ENCODE measurements at regions not wholly inside any gene's neighbourhood (a gene's known extent, or its start where the extent isn't known, plus 50 kb on each side); places are given as distances from the start of the nearest gene placed in this dataset.

DNA sequence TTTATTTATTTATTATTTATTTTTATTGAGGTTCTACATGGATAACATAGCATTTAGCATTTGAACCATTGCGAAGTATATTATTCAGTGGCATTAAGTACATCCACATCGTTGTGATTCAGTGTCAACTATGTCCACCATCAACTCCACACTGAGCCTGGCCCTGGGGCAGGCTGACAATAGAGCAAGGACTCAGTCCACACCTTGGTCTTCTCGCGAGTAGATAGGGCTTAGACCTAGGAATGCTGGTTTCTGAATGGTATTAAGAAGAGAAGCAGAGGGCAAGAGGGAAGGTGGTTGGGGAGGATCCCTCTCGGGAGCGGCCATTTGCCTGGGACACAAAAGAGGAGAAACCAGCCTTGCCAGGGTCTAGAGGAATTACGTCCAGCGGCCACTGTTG lies 599.2 kb upstream of the MGMT start (continued):
- TF ChIP-seq, protein P1, sequence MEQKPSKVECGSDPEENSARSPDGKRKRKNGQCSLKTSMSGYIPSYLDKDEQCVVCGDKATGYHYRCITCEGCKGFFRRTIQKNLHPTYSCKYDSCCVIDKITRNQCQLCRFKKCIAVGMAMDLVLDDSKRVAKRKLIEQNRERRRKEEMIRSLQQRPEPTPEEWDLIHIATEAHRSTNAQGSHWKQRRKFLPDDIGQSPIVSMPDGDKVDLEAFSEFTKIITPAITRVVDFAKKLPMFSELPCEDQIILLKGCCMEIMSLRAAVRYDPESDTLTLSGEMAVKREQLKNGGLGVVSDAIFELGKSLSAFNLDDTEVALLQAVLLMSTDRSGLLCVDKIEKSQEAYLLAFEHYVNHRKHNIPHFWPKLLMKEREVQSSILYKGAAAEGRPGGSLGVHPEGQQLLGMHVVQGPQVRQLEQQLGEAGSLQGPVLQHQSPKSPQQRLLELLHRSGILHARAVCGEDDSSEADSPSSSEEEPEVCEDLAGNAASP (IDR thresholded peaks at IDR 0.05): no peak
- no peak for TF ChIP-seq RBM22 (IDR thresholded peaks at IDR 0.05; ENCODE audit: low read depth, low read length, poor library complexity, severe bottlenecking)
- TF ChIP-seq FUS (optimal IDR thresholded peaks at IDR 0.05; ENCODE audit: low read depth, low read length): no peak

DNA sequence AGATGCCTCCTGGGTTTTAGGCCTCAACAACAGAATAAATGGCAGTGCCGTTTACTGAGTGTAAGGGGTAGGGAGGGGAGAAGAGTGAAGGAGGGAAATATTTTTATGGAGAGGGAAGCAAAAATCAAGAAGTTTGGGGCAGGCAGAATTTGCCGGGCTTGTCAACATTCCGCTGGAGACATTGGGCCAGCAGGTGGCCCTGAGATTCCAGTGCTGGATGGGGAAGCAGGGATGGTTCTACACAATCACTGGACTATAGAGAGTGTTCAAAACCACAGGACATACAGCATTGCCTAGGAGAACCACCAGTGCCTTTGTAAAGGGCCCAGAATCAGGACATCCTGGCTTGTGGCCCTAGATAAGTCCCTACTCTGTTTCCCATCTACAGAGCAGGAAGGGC lies 598.6 kb upstream of the MGMT start:
- Histone ChIP-seq H3K4me3 (no peak overlapping the region), H3K9ac (ENCODE audit: insufficient read depth in 1 of 2, low read depth in 2 of 2, low read length in 2 of 2) (no peak overlapping the region), H3K9me1 (ENCODE audit: control insufficient read depth, insufficient read depth, low read length) (no peaks in the 10 kb centered on the region), H3K36me3 (ENCODE audit: control insufficient read depth, insufficient read depth, low read length) (no peaks in the 10 kb centered on the region), H2AFZ (ENCODE audit: low read depth, low read length) (no peak overlapping the region), H3K79me2 (ENCODE audit: control insufficient read depth, insufficient read depth, low read length) (no peaks in the 10 kb centered on the region), H4K20me1 (replicated peaks; ENCODE audit: control insufficient read depth, insufficient read depth, low read length) (no peaks in the 10 kb centered on the region), H3K4me2 (ENCODE audit: insufficient read depth, low read length) (no peak overlapping the region), H3K27ac (ENCODE audit: extremely low read depth, low read depth, low read length) (no peak overlapping the region), H3K9me3 (replicated peaks; ENCODE audit: control insufficient read depth, insufficient read depth, low read depth, low read length) (no peaks in the 10 kb centered on the region), H3K4me1 (replicated peaks in 1 of 2; ENCODE audit: control insufficient read depth in 2 of 2, insufficient read depth in 2 of 2, low read length in 2 of 2) (no peaks in the 10 kb centered on the region), H3K27me3 (ENCODE audit: control insufficient read depth in 2 of 2, insufficient read depth in 2 of 2, low read length in 2 of 2) (peaks cover 0 to 29% of the 10 kb centered on the region in 2 experiments; a peak in 3 of 5 replicates)
- BruUV-seq (replicated peaks): no TSS peak
- TF ChIP-seq FIP1L1 (IDR thresholded peaks at IDR 0.05; ENCODE audit: low read depth, low read length, poor library complexity, severe bottlenecking): no peak
- FAIRE-seq: no peak
- no peak for ATAC-seq
- CTCF ChIA-PET (ENCODE audit: low intra/inter-chr PET ratio): no interaction called here
- POLR2A ChIA-PET: no interaction called here
- intact Hi-C loops (cut with micrococcal nuclease) (no loop called here), in situ Hi-C loops (cut with MboI) (loop anchor here (25.0 kb wide), 1 partner anchor 606 kb away; no protein-coding TSS in a partner anchor)
- WGBS (ENCODE audit: insufficient coverage, low coverage, missing lambda C conversion rate): 0% methylated on average over 3 of the region's 3 CpGs
- no peak for DNase-seq (ENCODE audit: extremely low read depth in 1 of 4, low spot score in 3 of 4)

All from K562 (cell line).